ENCODE measurements at regions not wholly inside any gene's neighbourhood (a gene's known extent, or its start where the extent isn't known, plus 50 kb on each side); places are given as distances from the start of the nearest gene placed in this dataset.

- no peak overlapping the region for H2BK12ac ChIP-seq (ENCODE audit: low read depth, low read length)
- POLR2A ChIA-PET (ENCODE audit: partially characterized antibody), result no interaction called here
- FAIRE-seq, result no peak
- TF ChIP-seq RFX5 (IDR thresholded peaks at IDR 0.05; ENCODE audit: borderline replicate concordance, low read depth, low read length) (no peak), CHD2 (IDR thresholded peaks at IDR 0.05; ENCODE audit: low read length) (no peak), PHF8 (conservative IDR thresholded peaks at IDR 0.05; ENCODE audit: low read depth, low read length) (no peak), HDAC6 (IDR thresholded peaks at IDR 0.05; ENCODE audit: low read depth, low read length) (no peak)
Observed at GRCh38 chr7:144908943-144909556, 73.2 kb upstream of the TPK1 start.

More at GRCh38 chr7:144908943-144909556, 73.2 kb upstream of the TPK1 start:
- CTCF ChIA-PET (ENCODE audit: partially characterized antibody), result interaction anchor here (0.6 to 1.3 kb wide), 2 partner anchors 17 to 1022 kb away, joined by 3 to 4 read pairs; no protein-coding TSS in a partner anchor
- Histone ChIP-seq H2BK120ac (replicated peaks; ENCODE audit: low read depth, low read length) (no peak overlapping the region), H2BK15ac (ENCODE audit: low read length) (no peak overlapping the region), H3K27ac (ENCODE audit: low read depth, low read length) (no peak overlapping the region), H3K23ac (ENCODE audit: insufficient read length) (no peak overlapping the region), H3K14ac (ENCODE audit: insufficient read length) (no peak overlapping the region), H3K36me3 (ENCODE audit: control insufficient read depth in 2 of 4, insufficient read depth in 4 of 4, low read length in 3 of 4) (no peaks in the 10 kb centered on the region), H3K18ac (ENCODE audit: extremely low read depth, low read length) (no peak overlapping the region), H3K23me2 (ENCODE audit: low read depth, low read length) (no peaks in the 10 kb centered on the region), H3K79me1 (ENCODE audit: low read depth, low read length) (no peaks in the 10 kb centered on the region), H2AK5ac (ENCODE audit: low read depth, low read length) (no peak overlapping the region), H4K91ac (replicated peaks; ENCODE audit: insufficient read length, low read length) (no peak overlapping the region), H3K9me3 (ENCODE audit: insufficient read depth in 2 of 2, low read depth in 1 of 2, low read length in 1 of 2) (no peaks in the 10 kb centered on the region), H3K56ac (replicated peaks; ENCODE audit: insufficient read length, low read depth, low read length) (no peak overlapping the region), H3K4me3 (ENCODE audit: extremely low read depth in 1 of 4, insufficient read depth in 2 of 4, low read depth in 3 of 4, low read length in 4 of 4) (no peak overlapping the region), H2BK20ac (ENCODE audit: low read length) (no peak overlapping the region), H3K4me2 (ENCODE audit: insufficient read depth in 1 of 2, low read depth in 2 of 2, low read length in 2 of 2) (no peak overlapping the region), H2AFZ (ENCODE audit: low read length) (peak overlapping the region; percentile 7; the same call in 1 of the 2 replicates), H4K20me1 (replicated peaks in 1 of 2; ENCODE audit: control insufficient read depth in 1 of 2, insufficient read depth in 2 of 2, low read length in 2 of 2) (no peaks in the 10 kb centered on the region), H2BK5ac (ENCODE audit: low read depth, low read length) (no peak overlapping the region), H3K27me3 (replicated peaks in 1 of 4; ENCODE audit: control insufficient read depth in 3 of 4, extremely low read depth in 1 of 4, insufficient read depth in 3 of 4, low read length in 3 of 4) (no peaks in the 10 kb centered on the region), H3K4ac (replicated peaks; ENCODE audit: insufficient read length, low read depth, low read length) (no peak overlapping the region), H4K8ac (ENCODE audit: extremely low read depth, insufficient read depth, low read length) (no peak overlapping the region), H3K79me2 (ENCODE audit: control insufficient read depth in 1 of 2, insufficient read depth in 2 of 2, low read length in 2 of 2) (no peaks in the 10 kb centered on the region), H3K9ac (replicated peaks in 1 of 4; ENCODE audit: extremely low read depth in 1 of 4, low read depth in 3 of 4, low read length in 3 of 4) (no peak overlapping the region), H3K4me1 (replicated peaks in 1 of 4; ENCODE audit: control insufficient read depth in 3 of 4, insufficient read depth in 4 of 4, low read length in 3 of 4) (peaks cover 0 to 4% (median under 1%) of the 10 kb centered on the region in 4 experiments; a peak in 2 of 7 replicates), H4K5ac (ENCODE audit: insufficient read length, low read depth, low read length) (no peak overlapping the region)
- DNase-seq (ENCODE audit: low read depth in 1 of 2, low spot score in 2 of 2), result no peak
- 83% methylated on average over 4 of the region's 4 CpGs; no CpG with 5 or more reads in 1 of the 2 experiments for WGBS, 2 experiments (ENCODE audit: extremely low coverage in 1 of 2, insufficient coverage in 1 of 2, insufficient read length in 1 of 2, insufficient replicate concordance in 2 of 2, low coverage in 1 of 2, low lambda C conversion rate in 2 of 2, missing lambda C conversion rate in 1 of 2)
